PFSK-1 (cell line): ENCODE measurements at regions not wholly inside any gene's neighbourhood (a gene's known extent, or its start where the extent isn't known, plus 50 kb on each side); places are given as distances from the start of the nearest gene placed in this dataset.

Experiments used
- FOXP2 ChIP-seq: optimal IDR thresholded peaks from 2 replicates; pipeline ENCODE3; 2011; ENCODE audit warnings: borderline replicate concordance, control low read depth, inconsistent platforms; ENCODE audit not compliant: insufficient read depth; ENCODE audit errors: extremely low read length, extremely low read depth
- POLR2AphosphoS5 ChIP-seq: IDR thresholded peaks from 2 replicates; pipeline ENCODE4 v1.6.1; 2012; ENCODE audit warnings: low read depth, mild to moderate bottlenecking, control low read depth, low read length, moderate library complexity
- REST ChIP-seq, 2 experiments: IDR thresholded peaks; 2 replicates each; pipeline versions ENCODE4 v1.6.1 to v1.8.0; 2011 to 2012; ENCODE audit warnings: low read depth in 2 of 2, low read length in 2 of 2, control low read depth in 1 of 2, inconsistent platforms in 1 of 2, mild to moderate bottlenecking in 1 of 2, moderate library complexity in 1 of 2; ENCODE audit not compliant: insufficient read depth in 1 of 2
- SIN3A ChIP-seq: IDR thresholded peaks from 2 replicates; pipeline ENCODE4 v1.6.1; 2012; ENCODE audit warnings: mild to moderate bottlenecking, low read length, moderate library complexity, borderline replicate concordance; ENCODE audit not compliant: insufficient read depth
- TAF1 ChIP-seq: IDR thresholded peaks from 2 replicates; pipeline ENCODE4 v1.6.1; 2012; ENCODE audit warnings: low read length, control low read depth, borderline replicate concordance; ENCODE audit not compliant: insufficient read depth

- TF ChIP-seq POLR2AphosphoS5, result no peak
- no peak for TF ChIP-seq FOXP2
- no peak for TF ChIP-seq REST (IDR thresholded peaks at IDR 0.05; ENCODE audit: insufficient read depth in 1 of 2, low read depth in 2 of 2, low read length in 2 of 2)
- TF ChIP-seq SIN3A, result no peak
- no peak for TF ChIP-seq TAF1
Observed at GRCh38 chr12:61412201-61412600, 848.0 kb upstream of the USP15 start.

DNA sequence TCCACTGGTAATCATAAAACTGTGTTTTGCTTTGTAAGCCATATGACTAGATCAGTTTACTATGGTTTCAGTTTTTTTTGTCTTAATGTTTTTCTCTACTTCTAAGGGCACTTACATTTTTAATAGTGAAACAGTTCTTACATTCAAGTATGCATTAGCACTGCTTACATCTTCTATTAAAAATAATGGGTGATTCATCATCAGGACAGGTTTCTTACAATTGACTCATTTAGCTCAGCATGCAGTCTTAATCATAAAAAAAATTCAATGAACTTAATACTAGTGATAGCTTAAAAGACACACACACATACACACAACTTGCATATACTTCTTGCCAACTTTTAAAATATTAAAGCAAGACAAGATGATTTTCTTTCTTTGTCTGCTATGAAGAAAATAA, 845.7 kb upstream of the USP15 start:
- no peak for TF ChIP-seq POLR2AphosphoS5
- TF ChIP-seq SIN3A, result no peak
- no peak for TF ChIP-seq TAF1
- TF ChIP-seq REST (IDR thresholded peaks at IDR 0.05; ENCODE audit: insufficient read depth in 1 of 2, low read depth in 2 of 2, low read length in 2 of 2), result no peak
- TF ChIP-seq FOXP2, result no peak

- TF ChIP-seq REST (IDR thresholded peaks at IDR 0.05; ENCODE audit: insufficient read depth in 1 of 2, low read depth in 2 of 2, low read length in 2 of 2), result no peak
- TF ChIP-seq SIN3A, result no peak
- TF ChIP-seq TAF1, result no peak
- TF ChIP-seq FOXP2, result no peak
- no peak for TF ChIP-seq POLR2AphosphoS5
Observed at GRCh38 chr12:61422786-61423185, 837.4 kb upstream of the USP15 start.

GRCh38 chr12:61452076-61452475, 808.1 kb upstream of the USP15 start:
- no peak for TF ChIP-seq FOXP2
- TF ChIP-seq TAF1, result no peak
- TF ChIP-seq POLR2AphosphoS5, result no peak
- no peak for TF ChIP-seq REST (IDR thresholded peaks at IDR 0.05; ENCODE audit: insufficient read depth in 1 of 2, low read depth in 2 of 2, low read length in 2 of 2)
- TF ChIP-seq SIN3A, result no peak

- TF ChIP-seq REST (IDR thresholded peaks at IDR 0.05; ENCODE audit: insufficient read depth in 1 of 2, low read depth in 2 of 2, low read length in 2 of 2) (no peak), POLR2AphosphoS5 (no peak), TAF1 (no peak), SIN3A (no peak), FOXP2 (no peak)
Observed at GRCh38 chr12:61487728-61488127, 772.5 kb upstream of the USP15 start.
